Head of caudate nucleus (tissue), 42 donors: ENCODE measurements at regions not wholly inside any gene's neighbourhood (a gene's known extent, or its start where the extent isn't known, plus 50 kb on each side); places are given as distances from the start of the nearest gene placed in this dataset.
A peak's percentile ranks its signal among the peaks of the same experiment; 100 is the strongest.
"Not testable (repeated sequence)": the region's sequence is repeated elsewhere in the genome, so short reads cannot be mapped to it uniquely, and the experiment has no call there.

ENCODE experiments used
- DNase-seq, 42 donors: peaks; one replicate each; pipeline versions ENCODE4 v3.0.0 to v3.0.0-alpha.2; 2020 to 2021; ENCODE audit warnings: mixed read lengths in 7 of 42
- intact Hi-C: fragments of 100-400 bp; cut with DNase I; formaldehyde crosslinking; loops from one replicate; pipeline ENCODE4 v1.15.0; 2022

GRCh38 chr5:96527768-96528661, 95.0 kb upstream of the PCSK1 start:
- DNase-seq, result no peak
- intact Hi-C loops, result no loop called here

GRCh38 chr5:96528826-96529474, 95.9 kb upstream of the PCSK1 start:
- intact Hi-C loops, result no loop called here
- no peak for DNase-seq

DNA sequence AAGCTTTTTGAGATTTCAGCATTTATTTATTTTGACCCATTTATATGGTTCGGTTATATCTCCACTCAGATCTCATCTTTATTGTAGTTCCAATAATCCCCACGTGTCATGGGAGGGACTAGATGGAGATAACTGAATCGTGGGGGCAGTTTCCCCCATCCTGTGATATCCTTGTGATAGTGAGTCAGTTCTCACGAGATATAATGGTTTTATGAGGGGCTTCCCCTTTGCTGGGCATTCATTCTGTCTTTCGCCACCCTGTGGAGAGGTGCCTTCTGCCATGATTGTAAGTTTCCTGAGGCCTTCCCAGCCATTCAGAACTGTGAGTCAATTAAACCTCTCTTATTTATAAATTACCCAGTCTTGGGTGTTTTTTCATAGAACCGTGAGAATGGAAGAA, 96.5 kb upstream of the PCSK1 start:
- intact Hi-C loops, result no loop called here

GRCh38 chr5:96530901-96531300, 97.9 kb upstream of the PCSK1 start:
- DNase-seq, result no peak
- intact Hi-C loops, result no loop called here

More for the DNA sequence above, 96.5 kb upstream of the PCSK1 start:
- no peak for DNase-seq

GRCh38 chr5:96533371-96533770, 100.3 kb upstream of the PCSK1 start:
- intact Hi-C loops, result no loop called here
- no peak for DNase-seq

- no peak for DNase-seq
Measured at GRCh38 chr5:96537386-96537785, 104.3 kb upstream of the PCSK1 start.

DNA sequence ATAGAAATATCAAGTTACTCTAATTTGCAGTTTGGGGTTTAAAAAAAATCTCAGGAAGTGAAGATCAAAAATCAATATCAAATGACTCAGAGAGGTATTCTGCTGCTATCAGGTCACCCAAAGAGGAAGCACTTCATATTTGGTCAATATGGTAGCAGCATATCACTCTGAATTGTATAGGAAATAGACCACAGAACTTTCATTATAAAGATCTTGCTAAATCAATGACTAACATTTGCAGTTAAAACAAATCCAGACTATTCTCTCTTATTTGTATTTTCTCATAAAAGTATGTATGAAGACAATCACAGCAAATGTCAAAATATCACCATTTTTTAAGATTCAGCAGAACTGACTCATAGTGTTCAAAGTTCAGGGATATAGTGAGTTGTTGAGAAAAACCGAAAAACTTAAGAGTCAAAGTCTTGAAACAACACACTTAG, 105.8 kb upstream of the PCSK1 start:
- intact Hi-C loops, result no loop called here

More at GRCh38 chr5:96537386-96537785, 104.3 kb upstream of the PCSK1 start:
- intact Hi-C loops, result no loop called here

GRCh38 chr5:96546120-96546519, 113.1 kb upstream of the PCSK1 start:
- DNase-seq, result no peak
- intact Hi-C loops, result no loop called here

More for the DNA sequence above, 105.8 kb upstream of the PCSK1 start:
- DNase-seq, result no peak

DNA sequence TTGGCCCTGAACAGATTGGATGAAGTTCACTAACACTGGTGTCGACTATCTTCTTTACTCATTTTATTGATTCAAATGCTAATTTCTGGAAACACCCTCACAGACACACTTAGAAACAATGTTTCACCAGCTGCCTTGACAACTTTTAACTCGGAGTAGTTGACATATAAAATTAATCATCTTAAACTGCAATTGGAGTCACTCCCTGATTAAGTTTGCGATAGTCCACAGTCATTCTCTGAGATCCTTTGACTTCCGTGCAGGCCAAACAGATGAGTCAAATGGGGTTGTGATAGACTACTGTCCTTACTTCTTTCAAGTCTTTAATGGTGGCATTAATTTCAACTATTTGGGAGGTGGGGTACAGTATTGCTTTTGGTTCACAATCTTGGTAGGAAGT, 114.4 kb upstream of the PCSK1 start:
- intact Hi-C loops, result no loop called here
- DNase-seq, result no peak

- intact Hi-C loops, result no loop called here
- DNase-seq, result no peak
Measured at GRCh38 chr5:96548905-96549304, 113.3 kb upstream of the CAST start.

GRCh38 chr5:96560857-96561256, 101.3 kb upstream of the CAST start:
- DNase-seq, intact Hi-C loops: not testable (repeated sequence)

DNA sequence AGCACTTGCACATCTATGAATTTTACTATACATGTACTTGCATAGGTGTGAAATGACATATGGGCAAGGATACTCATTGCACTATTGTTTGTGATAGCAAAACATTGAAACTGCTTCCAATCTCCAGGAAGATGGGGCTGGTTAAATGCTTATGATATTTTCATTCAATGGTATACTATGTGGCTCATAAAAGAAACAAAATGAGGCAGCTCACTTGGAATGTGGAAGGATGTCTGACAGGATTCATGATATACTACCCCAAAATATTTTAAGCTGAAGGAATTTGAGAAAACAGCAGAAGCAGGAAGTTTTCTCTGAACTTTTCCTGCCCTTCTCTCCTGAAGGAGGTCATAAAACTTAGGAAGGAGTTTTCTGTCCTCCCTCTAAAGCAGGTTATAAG, 99.6 kb upstream of the CAST start:
- intact Hi-C loops, result no loop called here
- DNase-seq, result no peak

GRCh38 chr5:96563816-96564215, 98.4 kb upstream of the CAST start:
- intact Hi-C loops, result no loop called here
- DNase-seq, result no peak

- intact Hi-C loops, result no loop called here
- DNase-seq, result peak in 15 of 42 donors; percentile 4 to 69 (median 34)
Measured at GRCh38 chr5:96565582-96566265, 96.5 kb upstream of the CAST start.

DNA sequence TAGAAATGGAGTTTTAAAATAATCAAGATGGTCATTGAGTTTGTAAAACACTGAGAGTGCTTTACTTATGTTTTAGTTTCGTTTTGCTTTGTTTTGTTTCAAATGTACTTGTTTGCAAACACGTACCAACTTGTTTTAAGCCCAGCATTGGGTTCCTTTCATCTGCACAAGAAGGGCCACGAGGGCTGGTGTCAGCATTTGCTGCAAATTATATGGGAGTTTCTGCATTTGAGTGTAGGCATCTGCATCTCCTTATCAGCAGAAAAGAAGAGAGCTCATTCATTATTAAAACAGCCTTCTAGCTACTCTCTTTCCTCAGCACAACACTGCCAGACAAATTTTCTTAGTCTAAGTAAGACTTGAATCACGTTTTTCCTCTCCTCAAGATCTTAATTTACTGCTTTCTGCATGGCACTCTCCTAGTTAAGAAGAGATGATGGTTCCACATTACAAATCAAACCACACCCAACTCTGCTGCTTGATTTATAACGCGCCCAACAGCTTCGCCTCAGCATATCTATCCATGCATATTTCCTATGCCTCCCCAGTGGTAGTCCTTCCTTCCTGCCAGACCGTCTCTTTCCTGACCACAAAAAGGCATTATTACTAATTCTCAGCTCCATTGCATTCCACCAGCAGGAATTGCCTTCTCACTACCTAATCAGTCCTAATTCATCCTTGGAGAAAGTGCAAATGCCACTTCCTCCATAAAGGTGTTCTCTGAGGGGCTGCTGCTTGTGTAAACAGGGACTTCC, 95.2 kb upstream of the CAST start:
- DNase-seq, result peak in 3 of 42 donors; percentile 3 to 19 (median 6)
- intact Hi-C loops, result no loop called here

- no peak for DNase-seq
- intact Hi-C loops, result no loop called here
Measured at GRCh38 chr5:96569332-96569731, 92.8 kb upstream of the CAST start.

- intact Hi-C loops, result no loop called here
- DNase-seq, result no peak
Measured at GRCh38 chr5:96569770-96570169, 92.4 kb upstream of the CAST start.

GRCh38 chr5:96572864-96573512, 89.2 kb upstream of the CAST start:
- DNase-seq, result no peak
- intact Hi-C loops, result no loop called here

DNA sequence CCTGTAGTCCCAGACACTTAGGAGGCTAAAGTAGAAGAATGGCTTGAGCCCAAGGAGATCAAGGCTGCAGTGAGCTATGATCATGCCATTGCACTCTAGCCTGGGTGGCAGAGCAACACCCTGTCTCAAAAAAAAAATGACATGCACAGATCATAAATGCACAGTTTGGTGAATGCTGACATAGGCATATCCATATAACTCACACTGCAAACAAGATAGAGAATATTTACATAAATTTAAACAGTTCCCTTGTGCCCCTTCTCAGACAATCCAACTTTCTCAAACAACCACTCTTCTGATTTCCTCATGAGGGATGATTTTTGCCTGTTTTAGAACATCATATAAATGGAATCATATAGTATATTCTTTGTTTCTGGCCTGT, 88.7 kb upstream of the CAST start:
- intact Hi-C loops, result no loop called here
- no peak for DNase-seq
